ENCODE measurements at regions not wholly inside any gene's neighbourhood (a gene's known extent, or its start where the extent isn't known, plus 50 kb on each side); places are given as distances from the start of the nearest gene placed in this dataset.
"Not testable (repeated sequence)": the region's sequence is repeated elsewhere in the genome, so short reads cannot be mapped to it uniquely, and the experiment has no call there.

GRCh38 chr3:18987862-18988447 lies 160.4 kb upstream of the KCNH8 start:
- no peak for DNase-seq

GRCh38 chr3:18987070-18987469 lies 161.2 kb upstream of the KCNH8 start:
- no peak for DNase-seq

GRCh38 chr3:18982920-18983319 lies 165.4 kb upstream of the KCNH8 start:
- no peak for DNase-seq

- not testable (repeated sequence) for DNase-seq
Measured at GRCh38 chr3:18976102-18976501, 172.2 kb upstream of the KCNH8 start.

- no peak for DNase-seq
Measured at GRCh38 chr3:18968120-18968519, 180.2 kb upstream of the KCNH8 start.

- no peak for DNase-seq
Measured at GRCh38 chr3:18965781-18966180, 182.5 kb upstream of the KCNH8 start.

GRCh38 chr3:18964640-18965039 lies 183.7 kb upstream of the KCNH8 start:
- DNase-seq: peak in 1 of 5 experiments; percentile 16

GRCh38 chr3:18951333-18951732 lies 197.0 kb upstream of the KCNH8 start:
- no peak for DNase-seq

- DNase-seq: no peak
Measured at GRCh38 chr3:18946524-18946923, 201.8 kb upstream of the KCNH8 start.

GRCh38 chr3:18937574-18937973 lies 210.7 kb upstream of the KCNH8 start:
- DNase-seq: peak in 1 of 5 experiments; percentile 63

- peak in 1 of 5 experiments; percentile 4 for DNase-seq
Measured at GRCh38 chr3:18919158-18919557, 229.2 kb upstream of the KCNH8 start.

GRCh38 chr3:18917923-18918322 lies 230.4 kb upstream of the KCNH8 start:
- no peak for DNase-seq

- DNase-seq: no peak
Measured at GRCh38 chr3:18902081-18902793, 246.1 kb upstream of the KCNH8 start.

- no peak for DNase-seq
Measured at GRCh38 chr3:18901571-18901970, 246.7 kb upstream of the KCNH8 start.

GRCh38 chr3:18900994-18901393 lies 247.3 kb upstream of the KCNH8 start:
- DNase-seq: peak in 1 of 5 experiments; percentile 6

- no peak for DNase-seq
Measured at GRCh38 chr3:18898911-18899310, 249.4 kb upstream of the KCNH8 start.

- DNase-seq: no peak
Measured at GRCh38 chr3:18892756-18893155, 255.6 kb upstream of the KCNH8 start.

- no peak for DNase-seq
Measured at GRCh38 chr3:18892047-18892446, 256.3 kb upstream of the KCNH8 start.

- DNase-seq: peak in 2 of 5 experiments; percentile 66 to 98
Measured at GRCh38 chr3:18891641-18892040, 256.7 kb upstream of the KCNH8 start.

- no peak for DNase-seq
Measured at GRCh38 chr3:18890449-18890848, 257.9 kb upstream of the KCNH8 start.

- DNase-seq: peak in 1 of 5 experiments; percentile 39
Measured at GRCh38 chr3:18888819-18889218, 259.5 kb upstream of the KCNH8 start.

GRCh38 chr3:18888370-18888769 lies 259.9 kb upstream of the KCNH8 start:
- DNase-seq: no peak

- no peak for DNase-seq
Measured at GRCh38 chr3:18886331-18886730, 262.0 kb upstream of the KCNH8 start.

- no peak for DNase-seq
Measured at GRCh38 chr3:18885612-18886011, 262.7 kb upstream of the KCNH8 start.

GRCh38 chr3:18883571-18883970 lies 264.7 kb upstream of the KCNH8 start:
- peak in 1 of 5 experiments; percentile 30 for DNase-seq
